Mesodermal cell (in vitro differentiated cells): ENCODE measurements at regions not wholly inside any gene's neighbourhood (a gene's known extent, or its start where the extent isn't known, plus 50 kb on each side); places are given as distances from the start of the nearest gene placed in this dataset.
A peak's percentile ranks its signal among the peaks of the same experiment; 100 is the strongest.

Experiments
- H3K27ac ChIP-seq: 2 replicates; pipeline ENCODE4 v1.7.0; 2013; ENCODE audit warnings: mild to moderate bottlenecking, low read depth, low read length, moderate library complexity; ENCODE audit not compliant: severe bottlenecking
- H3K36me3 ChIP-seq: 2 replicates; pipeline ENCODE4 v1.7.1; 2013; ENCODE audit warnings: mild to moderate bottlenecking, low read length, moderate library complexity; ENCODE audit not compliant: control insufficient read depth, insufficient read depth
- H3K4me1 ChIP-seq: one replicate; pipeline ENCODE4 v1.7.1; 2013; ENCODE audit warnings: mild to moderate bottlenecking, low read length; ENCODE audit not compliant: insufficient read depth, control insufficient read depth, poor library complexity, severe bottlenecking
- H3K4me3 ChIP-seq: 2 replicates; pipeline ENCODE4 v1.7.0; 2013; ENCODE audit warnings: low read length, control low read depth, mild to moderate bottlenecking; ENCODE audit not compliant: insufficient read depth, poor library complexity, severe bottlenecking; ENCODE audit errors: extremely low read depth
- H3K9me3 ChIP-seq: 2 replicates; pipeline ENCODE4 v1.7.1; 2013; ENCODE audit warnings: mild to moderate bottlenecking, low read length, moderate library complexity; ENCODE audit not compliant: control insufficient read depth
- WGBS, 2 experiments: methylation state at CpG; one replicate each; pipeline ENCODE4 v1.1.5; 2013; ENCODE audit warnings: missing lambda C conversion rate in 2 of 2; ENCODE audit not compliant: insufficient coverage in 2 of 2; 5-methylcytosine and 5-hydroxymethylcytosine counted together

GRCh38 chr12:107632246-107632645 lies 53.4 kb upstream of the PWP1 start:
- H3K4me1 ChIP-seq: peaks cover 8% of the 10 kb centered on the region
- WGBS, 2 experiments: 90 to 92% methylated on average over 4 to 5 of the region's 5 CpGs
- no peak overlapping the region for H3K27ac ChIP-seq
- H3K4me3 ChIP-seq: no peak overlapping the region
- H3K36me3 ChIP-seq: no peaks in the 10 kb centered on the region
- H3K9me3 ChIP-seq: no peaks in the 10 kb centered on the region

DNA sequence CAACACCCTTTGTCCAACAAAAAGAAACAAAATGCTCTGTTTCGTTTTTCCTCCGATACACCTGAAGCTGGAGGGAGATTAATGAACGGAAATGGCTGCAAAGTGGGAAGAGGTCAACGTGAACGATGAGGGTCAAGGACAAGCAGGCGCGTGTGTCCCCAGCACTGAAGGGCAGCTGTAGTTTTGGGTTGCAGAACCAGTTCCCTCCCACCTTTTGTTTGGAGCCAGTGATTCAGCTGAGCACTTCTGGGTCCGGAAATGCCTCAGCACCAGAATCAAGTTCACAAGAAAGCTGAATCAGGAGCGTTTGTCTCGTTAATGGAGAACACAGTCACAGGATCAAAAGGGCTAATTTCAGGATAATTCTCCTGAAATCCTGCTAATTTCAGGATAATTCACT lies 51.1 kb upstream of the PWP1 start:
- 58 to 63% methylated on average over 7 to 8 of the region's 10 CpGs for WGBS, 2 experiments

DNA sequence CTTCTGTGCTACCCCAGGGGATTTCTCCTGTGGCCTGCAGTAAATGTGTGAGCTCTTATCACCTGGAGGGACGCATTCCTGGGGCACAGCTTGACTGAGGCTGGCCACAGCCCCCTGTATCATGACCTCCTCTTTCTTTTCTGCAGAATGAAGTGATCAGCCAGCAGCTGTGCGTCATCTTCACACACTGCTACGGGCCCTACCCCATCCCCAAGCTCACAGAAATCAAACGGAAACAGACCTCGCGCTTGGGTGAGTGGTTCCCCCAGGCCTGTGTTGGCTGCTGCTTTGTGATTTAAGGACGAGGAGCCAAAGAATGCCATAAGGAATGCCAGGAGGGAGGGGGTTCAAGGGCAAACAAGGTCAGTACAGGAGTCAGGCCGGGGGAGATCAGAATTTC lies 50.5 kb upstream of the PWP1 start:
- H3K4me1 ChIP-seq: peaks cover 8% of the 10 kb centered on the region
- 42% methylated on average over 2 of the region's 8 CpGs; no CpG with 5 or more reads in 1 of the 2 experiments for WGBS, 2 experiments
- no peaks in the 10 kb centered on the region for H3K36me3 ChIP-seq
- no peak overlapping the region for H3K4me3 ChIP-seq
- peak overlapping the region; percentile 49 for H3K27ac ChIP-seq
- H3K9me3 ChIP-seq: no peaks in the 10 kb centered on the region

More for the DNA sequence above, 51.1 kb upstream of the PWP1 start:
- H3K9me3 ChIP-seq: no peaks in the 10 kb centered on the region
- peaks cover 8% of the 10 kb centered on the region for H3K4me1 ChIP-seq
- no peak overlapping the region for H3K27ac ChIP-seq
- H3K36me3 ChIP-seq: no peaks in the 10 kb centered on the region
- no peak overlapping the region for H3K4me3 ChIP-seq
